CD14-positive monocyte (primary cell): ENCODE measurements at regions not wholly inside any gene's neighbourhood (a gene's known extent, or its start where the extent isn't known, plus 50 kb on each side); places are given as distances from the start of the nearest gene placed in this dataset.
A peak's percentile ranks its signal among the peaks of the same experiment; 100 is the strongest.

Source experiments
- DNase-seq, 3 donors: peaks; one replicate each; pipeline ENCODE4 v3.0.0-alpha.2; 2011 to 2022
- H2AFZ ChIP-seq: 2 replicates; pipeline ENCODE4 v1.6.0; 2012; ENCODE audit warnings: mild to moderate bottlenecking, low read depth, low read length, inconsistent platforms; ENCODE audit not compliant: insufficient read depth, poor library complexity, severe bottlenecking
- H3K27ac ChIP-seq, 2 donors: 1 replicate in 1 of 2; 2 replicates in 1 of 2; pipeline ENCODE4 v1.5.1; 2012 to 2013; ENCODE audit warnings: low read length in 2 of 2, control low read depth in 1 of 2, inconsistent platforms in 1 of 2, low read depth in 1 of 2, mild to moderate bottlenecking in 1 of 2
- H3K27me3 ChIP-seq, 2 donors: one replicate each; pipeline versions ENCODE4 v1.6.0 to v1.6.1; 2011 to 2013; ENCODE audit warnings: low read length in 2 of 2; ENCODE audit not compliant: control insufficient read depth in 2 of 2, insufficient read depth in 2 of 2
- H3K36me3 ChIP-seq, 2 donors: replicated peaks in 1 of 2; 1 replicate in 1 of 2; 2 replicates in 1 of 2; pipeline versions ENCODE4 v1.5.1 to v1.6.1; 2012 to 2013; ENCODE audit warnings: low read length in 2 of 2, control low read depth in 1 of 2, inconsistent platforms in 1 of 2, mild to moderate bottlenecking in 1 of 2; ENCODE audit not compliant: insufficient read depth in 2 of 2, control insufficient read depth in 1 of 2
- H3K4me1 ChIP-seq, 2 donors: 1 replicate in 1 of 2; 2 replicates in 1 of 2; pipeline versions ENCODE4 v1.5.1 to v1.6.1; 2012 to 2013; ENCODE audit warnings: low read length in 2 of 2, control low read depth in 1 of 2, inconsistent platforms in 1 of 2, mild to moderate bottlenecking in 1 of 2, moderate library complexity in 1 of 2; ENCODE audit not compliant: insufficient read depth in 2 of 2, control insufficient read depth in 1 of 2
- H3K4me2 ChIP-seq: replicated peaks from 2 replicates; pipeline ENCODE3; 2012; ENCODE audit warnings: low read length, moderate library complexity, mild to moderate bottlenecking; ENCODE audit not compliant: poor library complexity, severe bottlenecking; ENCODE audit errors: extremely low read depth
- H3K4me3 ChIP-seq, 3 experiments: fragments of 200-600 bp in 1 of 3; sonication (generic) in 1 of 3; replicated peaks in 1 of 3; 1 replicate in 2 of 3; 2 replicates in 1 of 3; pipeline ENCODE4 v1.5.1; 2011 to 2013; ENCODE audit warnings: low read length in 3 of 3, mild to moderate bottlenecking in 3 of 3, control low read depth in 2 of 3, low read depth in 2 of 3, inconsistent platforms in 1 of 3, moderate library complexity in 1 of 3
- H3K79me2 ChIP-seq: 2 replicates; pipeline ENCODE4 v1.6.0; 2012; ENCODE audit warnings: mild to moderate bottlenecking, control low read depth, inconsistent platforms, low read length, moderate library complexity; ENCODE audit not compliant: insufficient read depth
- H3K9ac ChIP-seq: 2 replicates; pipeline ENCODE4 v1.6.0; 2017; ENCODE audit warnings: low read length, mild to moderate bottlenecking; ENCODE audit not compliant: insufficient read depth, poor library complexity, severe bottlenecking
- H3K9me3 ChIP-seq, 2 donors: replicated peaks in 1 of 2; 1 replicate in 1 of 2; 2 replicates in 1 of 2; pipeline versions ENCODE4 v1.5.1 to v1.6.1; 2012 to 2013; ENCODE audit warnings: low read length in 2 of 2, control low read depth in 1 of 2; ENCODE audit not compliant: control insufficient read depth in 1 of 2, insufficient read depth in 1 of 2
- H4K20me1 ChIP-seq: 2 replicates; pipeline ENCODE4 v1.6.0; 2012; ENCODE audit warnings: mild to moderate bottlenecking, low read length, control low read depth, moderate library complexity; ENCODE audit not compliant: insufficient read depth
- H3K27ac Mint-ChIP-seq, 7 donors: one replicate each; pipeline ENCODE4 v1.8.0; 2020; ENCODE audit warnings: mild to moderate bottlenecking in 7 of 7, mixed read lengths in 7 of 7, moderate library complexity in 6 of 7, inconsistent platforms in 2 of 7
- H3K27me3 Mint-ChIP-seq, 3 donors: one replicate each; pipeline ENCODE4 v1.8.0; 2021 to 2022; ENCODE audit warnings: low read depth in 3 of 3, mild to moderate bottlenecking in 3 of 3, mixed read lengths in 3 of 3, moderate library complexity in 3 of 3, inconsistent platforms in 1 of 3
- H3K36me3 Mint-ChIP-seq, 2 donors: one replicate each; pipeline ENCODE4 v1.8.0; 2020; ENCODE audit warnings: mixed read lengths in 2 of 2, inconsistent platforms in 1 of 2, mild to moderate bottlenecking in 1 of 2
- H3K4me1 Mint-ChIP-seq: one replicate; pipeline ENCODE4 v1.8.0; 2020; ENCODE audit warnings: mild to moderate bottlenecking, mixed read lengths
- H3K4me3 Mint-ChIP-seq, 2 donors: one replicate each; pipeline ENCODE4 v1.8.0; 2020; ENCODE audit warnings: mild to moderate bottlenecking in 2 of 2, mixed read lengths in 2 of 2, moderate library complexity in 1 of 2
- H3K9me3 Mint-ChIP-seq, 7 donors: one replicate each; pipeline ENCODE4 v1.8.0; 2020 to 2022; ENCODE audit warnings: mixed read lengths in 7 of 7, mild to moderate bottlenecking in 6 of 7, moderate library complexity in 6 of 7, inconsistent platforms in 2 of 7
- WGBS: methylation state at CpG from one replicate; pipeline ENCODE4 v1.1.5; 2013; ENCODE audit warnings: missing lambda C conversion rate; ENCODE audit not compliant: insufficient coverage; 5-methylcytosine and 5-hydroxymethylcytosine counted together
- intact Hi-C, 2 donors: fragments of 100-400 bp; cut with micrococcal nuclease; formaldehyde crosslinking; loops; one replicate each; pipeline versions ENCODE4 v1.15.0 to v1.15.1; 2023
- TF ChIP-seq, protein P1 (sequence below): fragments of 200-600 bp; IDR thresholded peaks from one replicate; pipeline ENCODE4 v1.8.0; 2022; ENCODE audit warnings: antibody characterized with exemption, mild to moderate bottlenecking

DNA sequence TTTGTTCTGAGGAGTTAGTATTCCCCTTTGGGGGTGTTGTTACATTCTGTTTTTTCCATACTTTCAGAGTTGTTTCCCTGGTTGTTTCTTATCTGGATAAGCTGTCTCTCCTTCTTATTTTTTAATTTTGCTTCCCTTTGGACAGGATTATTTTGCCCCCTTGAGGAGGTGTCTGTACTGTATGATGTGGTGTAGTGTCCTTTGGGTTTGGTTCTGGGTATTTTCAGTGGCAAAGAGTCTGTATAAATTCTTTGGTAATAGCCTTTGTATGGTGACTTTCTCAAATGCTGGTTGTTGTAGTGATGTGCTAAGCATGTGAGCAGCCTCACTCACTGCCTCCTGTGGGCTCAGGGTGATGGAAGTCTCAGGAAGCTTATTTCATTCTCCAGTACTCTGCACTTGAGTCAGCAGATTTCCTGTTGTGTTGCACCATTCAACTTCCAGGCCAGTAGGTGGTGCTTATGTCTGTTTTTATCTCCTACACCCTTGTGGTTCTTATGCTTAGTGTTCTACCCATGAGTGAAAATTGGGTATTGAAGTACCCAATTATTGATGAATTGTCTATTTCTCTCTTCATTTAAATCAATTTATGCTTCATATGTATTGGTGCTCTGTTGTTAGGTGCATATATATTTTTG lies 103.3 kb upstream of the PMCH start:
- no peak overlapping the region for H2AFZ ChIP-seq
- no peak overlapping the region for H3K9ac ChIP-seq
- H3K27ac ChIP-seq: no peak overlapping the region
- no peaks in the 10 kb centered on the region for H3K36me3 ChIP-seq
- H3K79me2 ChIP-seq: no peaks in the 10 kb centered on the region
- no peaks in the 10 kb centered on the region for H3K4me1 Mint-ChIP-seq
- H3K4me1 ChIP-seq: no peaks in the 10 kb centered on the region
- intact Hi-C loops: no loop called here
- no peak overlapping the region for H3K4me3 Mint-ChIP-seq
- TF ChIP-seq, protein P1, sequence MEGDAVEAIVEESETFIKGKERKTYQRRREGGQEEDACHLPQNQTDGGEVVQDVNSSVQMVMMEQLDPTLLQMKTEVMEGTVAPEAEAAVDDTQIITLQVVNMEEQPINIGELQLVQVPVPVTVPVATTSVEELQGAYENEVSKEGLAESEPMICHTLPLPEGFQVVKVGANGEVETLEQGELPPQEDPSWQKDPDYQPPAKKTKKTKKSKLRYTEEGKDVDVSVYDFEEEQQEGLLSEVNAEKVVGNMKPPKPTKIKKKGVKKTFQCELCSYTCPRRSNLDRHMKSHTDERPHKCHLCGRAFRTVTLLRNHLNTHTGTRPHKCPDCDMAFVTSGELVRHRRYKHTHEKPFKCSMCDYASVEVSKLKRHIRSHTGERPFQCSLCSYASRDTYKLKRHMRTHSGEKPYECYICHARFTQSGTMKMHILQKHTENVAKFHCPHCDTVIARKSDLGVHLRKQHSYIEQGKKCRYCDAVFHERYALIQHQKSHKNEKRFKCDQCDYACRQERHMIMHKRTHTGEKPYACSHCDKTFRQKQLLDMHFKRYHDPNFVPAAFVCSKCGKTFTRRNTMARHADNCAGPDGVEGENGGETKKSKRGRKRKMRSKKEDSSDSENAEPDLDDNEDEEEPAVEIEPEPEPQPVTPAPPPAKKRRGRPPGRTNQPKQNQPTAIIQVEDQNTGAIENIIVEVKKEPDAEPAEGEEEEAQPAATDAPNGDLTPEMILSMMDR: peak; percentile 24
- DNase-seq: peak in 1 of 3 donors; percentile 27
- H3K27me3 Mint-ChIP-seq: peaks cover 1 to 3% (median 1%) of the 10 kb centered on the region in 3 donors
- H3K9me3 ChIP-seq: no peaks in the 10 kb centered on the region
- H3K4me3 ChIP-seq: no peak overlapping the region
- H3K4me2 ChIP-seq: no peak overlapping the region
- H3K27me3 ChIP-seq: no peaks in the 10 kb centered on the region
- H3K9me3 Mint-ChIP-seq: peaks cover 0 to 3% (median 0%) of the 10 kb centered on the region in 7 donors
- no peak overlapping the region for H3K27ac Mint-ChIP-seq
- H3K36me3 Mint-ChIP-seq: no peaks in the 10 kb centered on the region
- H4K20me1 ChIP-seq: no peaks in the 10 kb centered on the region

DNA sequence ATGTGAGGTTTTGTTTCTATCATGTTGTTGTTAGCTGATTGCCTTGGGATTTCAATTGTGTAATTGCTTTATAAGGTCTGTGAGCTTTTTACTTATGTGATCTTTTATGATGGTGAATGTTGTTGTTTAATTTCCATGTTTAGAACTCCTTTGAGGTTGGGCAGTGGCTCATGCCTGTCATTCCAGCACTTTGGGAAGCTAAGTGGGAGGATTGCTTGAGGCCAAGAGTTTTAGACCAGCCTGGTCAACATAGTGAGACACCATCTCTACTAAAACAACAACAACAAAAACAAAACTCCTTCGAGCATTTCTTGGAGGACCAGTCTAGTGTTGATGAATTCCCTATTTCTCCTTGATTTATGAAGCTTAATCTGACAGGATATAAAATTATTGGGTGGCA lies 102.1 kb upstream of the PMCH start:
- H3K9me3 ChIP-seq: no peaks in the 10 kb centered on the region
- no peak overlapping the region for H3K9ac ChIP-seq
- Mint-ChIP-seq H3K4me1 (no peaks in the 10 kb centered on the region), H3K36me3 (no peaks in the 10 kb centered on the region), H3K27me3 (peaks cover 1 to 3% (median 1%) of the 10 kb centered on the region in 3 donors), H3K9me3 (peaks cover 0 to 2% (median 0%) of the 10 kb centered on the region in 7 donors), H3K4me3 (no peak overlapping the region), H3K27ac (no peak overlapping the region)
- H3K36me3 ChIP-seq: no peaks in the 10 kb centered on the region
- intact Hi-C loops: no loop called here
- WGBS: no CpG with 5 or more reads among the region's 1 CpG
- H2AFZ ChIP-seq: no peak overlapping the region
- H3K4me3 ChIP-seq: no peak overlapping the region
- H3K27ac ChIP-seq: no peak overlapping the region
- H3K4me2 ChIP-seq: no peak overlapping the region
- DNase-seq: no peak
- no peaks in the 10 kb centered on the region for H3K27me3 ChIP-seq
- H3K4me1 ChIP-seq: no peaks in the 10 kb centered on the region
- TF ChIP-seq, protein P1: no peak
- no peaks in the 10 kb centered on the region for H4K20me1 ChIP-seq
- H3K79me2 ChIP-seq: no peaks in the 10 kb centered on the region
